ENCODE measurements at regions not wholly inside any gene's neighbourhood (a gene's known extent, or its start where the extent isn't known, plus 50 kb on each side); places are given as distances from the start of the nearest gene placed in this dataset.

GRCh38 chr3:182259579-182259978, 533.7 kb upstream of the ATP11B start:
- 31% methylated on average over 17 of the region's 17 CpGs for WGBS
- no peak overlapping the region for H3K9ac ChIP-seq (ENCODE audit: low read depth in 1 of 2, low read length in 2 of 2)
- H3K4me1 ChIP-seq (ENCODE audit: control insufficient read depth in 4 of 4, insufficient read depth in 4 of 4, low read length in 3 of 4): no peaks in the 10 kb centered on the region
- no peaks in the 10 kb centered on the region for H3K9me3 ChIP-seq (ENCODE audit: control insufficient read depth in 4 of 4, low read length in 3 of 4)
- peaks cover 0 to 8% (median under 1%) of the 10 kb centered on the region in 4 donors for H3K27me3 ChIP-seq (ENCODE audit: control insufficient read depth in 4 of 4, insufficient read depth in 4 of 4, low read length in 3 of 4)
- H3K27ac ChIP-seq (ENCODE audit: low read depth in 1 of 2, low read length in 2 of 2): no peak overlapping the region
- H3K4me3 ChIP-seq (ENCODE audit: low read depth in 1 of 3, low read length in 3 of 3): no peak overlapping the region
- H3K36me3 ChIP-seq (ENCODE audit: control insufficient read depth in 4 of 4, insufficient read depth in 3 of 4, low read depth in 1 of 4, low read length in 3 of 4): no peaks in the 10 kb centered on the region
- no peak for DNase-seq (ENCODE audit: low spot score)
- TF ChIP-seq ZBTB33 (IDR thresholded peaks at IDR 0.05): no peak
- no peak for TF ChIP-seq RXRA (IDR thresholded peaks at IDR 0.05)
- TF ChIP-seq YY1 (IDR thresholded peaks at IDR 0.05): no peak
- no peak for TF ChIP-seq GABPA (IDR thresholded peaks at IDR 0.05 in 1 of 2, conservative IDR thresholded peaks at IDR 0.05 in 1 of 2)
- TF ChIP-seq, protein P1, sequence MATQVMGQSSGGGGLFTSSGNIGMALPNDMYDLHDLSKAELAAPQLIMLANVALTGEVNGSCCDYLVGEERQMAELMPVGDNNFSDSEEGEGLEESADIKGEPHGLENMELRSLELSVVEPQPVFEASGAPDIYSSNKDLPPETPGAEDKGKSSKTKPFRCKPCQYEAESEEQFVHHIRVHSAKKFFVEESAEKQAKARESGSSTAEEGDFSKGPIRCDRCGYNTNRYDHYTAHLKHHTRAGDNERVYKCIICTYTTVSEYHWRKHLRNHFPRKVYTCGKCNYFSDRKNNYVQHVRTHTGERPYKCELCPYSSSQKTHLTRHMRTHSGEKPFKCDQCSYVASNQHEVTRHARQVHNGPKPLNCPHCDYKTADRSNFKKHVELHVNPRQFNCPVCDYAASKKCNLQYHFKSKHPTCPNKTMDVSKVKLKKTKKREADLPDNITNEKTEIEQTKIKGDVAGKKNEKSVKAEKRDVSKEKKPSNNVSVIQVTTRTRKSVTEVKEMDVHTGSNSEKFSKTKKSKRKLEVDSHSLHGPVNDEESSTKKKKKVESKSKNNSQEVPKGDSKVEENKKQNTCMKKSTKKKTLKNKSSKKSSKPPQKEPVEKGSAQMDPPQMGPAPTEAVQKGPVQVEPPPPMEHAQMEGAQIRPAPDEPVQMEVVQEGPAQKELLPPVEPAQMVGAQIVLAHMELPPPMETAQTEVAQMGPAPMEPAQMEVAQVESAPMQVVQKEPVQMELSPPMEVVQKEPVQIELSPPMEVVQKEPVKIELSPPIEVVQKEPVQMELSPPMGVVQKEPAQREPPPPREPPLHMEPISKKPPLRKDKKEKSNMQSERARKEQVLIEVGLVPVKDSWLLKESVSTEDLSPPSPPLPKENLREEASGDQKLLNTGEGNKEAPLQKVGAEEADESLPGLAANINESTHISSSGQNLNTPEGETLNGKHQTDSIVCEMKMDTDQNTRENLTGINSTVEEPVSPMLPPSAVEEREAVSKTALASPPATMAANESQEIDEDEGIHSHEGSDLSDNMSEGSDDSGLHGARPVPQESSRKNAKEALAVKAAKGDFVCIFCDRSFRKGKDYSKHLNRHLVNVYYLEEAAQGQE (IDR thresholded peaks at IDR 0.05): no peak
- TF ChIP-seq EGR1 (IDR thresholded peaks at IDR 0.05; ENCODE audit: low read depth in 2 of 2): no peak
- TF ChIP-seq FOXA1 (IDR thresholded peaks at IDR 0.05): no peak
- TF ChIP-seq JUND (IDR thresholded peaks at IDR 0.05): no peak
- no peak for TF ChIP-seq HNF4A (conservative IDR thresholded peaks at IDR 0.05)
- no peak for TF ChIP-seq FOXA2 (IDR thresholded peaks at IDR 0.05)

DNA sequence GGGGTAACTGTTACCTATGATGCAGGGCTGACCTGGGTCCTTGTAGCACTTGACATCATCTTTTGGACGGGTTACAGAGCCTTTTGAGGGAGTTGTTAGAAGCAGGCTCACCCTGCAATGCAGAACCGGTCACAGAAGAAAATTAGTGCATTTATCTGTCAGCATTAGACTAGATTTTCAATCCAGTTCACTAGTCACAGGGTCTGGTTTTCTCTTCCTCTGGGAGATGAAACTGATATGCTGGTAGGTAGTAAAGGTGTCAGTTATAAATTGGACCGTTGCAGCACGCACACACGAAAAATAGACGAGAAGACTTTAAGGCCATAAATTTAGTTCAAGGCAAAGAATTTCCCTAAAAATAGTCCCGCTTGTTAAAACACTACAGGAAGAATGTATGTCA, 532.3 kb upstream of the ATP11B start:
- Histone ChIP-seq H3K9ac (ENCODE audit: low read depth in 1 of 2, low read length in 2 of 2) (no peak overlapping the region), H3K27ac (ENCODE audit: low read depth in 1 of 2, low read length in 2 of 2) (no peak overlapping the region), H3K27me3 (ENCODE audit: control insufficient read depth in 4 of 4, insufficient read depth in 4 of 4, low read length in 3 of 4) (peaks cover 0 to 8% (median under 1%) of the 10 kb centered on the region in 4 donors), H3K4me1 (ENCODE audit: control insufficient read depth in 4 of 4, insufficient read depth in 4 of 4, low read length in 3 of 4) (no peaks in the 10 kb centered on the region), H3K4me3 (ENCODE audit: low read depth in 1 of 3, low read length in 3 of 3) (no peak overlapping the region), H3K36me3 (ENCODE audit: control insufficient read depth in 4 of 4, insufficient read depth in 3 of 4, low read depth in 1 of 4, low read length in 3 of 4) (no peaks in the 10 kb centered on the region), H3K9me3 (ENCODE audit: control insufficient read depth in 4 of 4, low read length in 3 of 4) (no peaks in the 10 kb centered on the region)
- TF ChIP-seq YY1 (IDR thresholded peaks at IDR 0.05) (no peak), RAD21 (IDR thresholded peaks at IDR 0.05) (no peak), ZBTB33 (IDR thresholded peaks at IDR 0.05) (no peak), GABPA (IDR thresholded peaks at IDR 0.05 in 1 of 2, conservative IDR thresholded peaks at IDR 0.05 in 1 of 2) (no peak), NR2F2 (IDR thresholded peaks at IDR 0.05) (no peak), CTCF (IDR thresholded peaks at IDR 0.05; ENCODE audit: low read depth, low read length, missing input control) (no peak), FOXA1 (IDR thresholded peaks at IDR 0.05) (no peak), HNF4A (conservative IDR thresholded peaks at IDR 0.05) (no peak), FOXA2 (IDR thresholded peaks at IDR 0.05) (no peak), JUND (IDR thresholded peaks at IDR 0.05) (no peak), SP1 (IDR thresholded peaks at IDR 0.05) (no peak)
- TF ChIP-seq, protein P1 (IDR thresholded peaks at IDR 0.05): no peak
- WGBS: 70% methylated on average over 7 of the region's 7 CpGs
- no peak for DNase-seq (ENCODE audit: low spot score)
